NCI-H1105 treated with DMSO at 0.1 percent for 48 hours (cell line): ENCODE measurements at regions not wholly inside any gene's neighbourhood (a gene's known extent, or its start where the extent isn't known, plus 50 kb on each side); places are given as distances from the start of the nearest gene placed in this dataset.
A peak's percentile ranks its signal among the peaks of the same experiment; 100 is the strongest.

Experiments
- DNase-seq: peaks from one replicate; lab custom pipeline; 2025; lab: John Stamatoyannopoulos, UW

DNA sequence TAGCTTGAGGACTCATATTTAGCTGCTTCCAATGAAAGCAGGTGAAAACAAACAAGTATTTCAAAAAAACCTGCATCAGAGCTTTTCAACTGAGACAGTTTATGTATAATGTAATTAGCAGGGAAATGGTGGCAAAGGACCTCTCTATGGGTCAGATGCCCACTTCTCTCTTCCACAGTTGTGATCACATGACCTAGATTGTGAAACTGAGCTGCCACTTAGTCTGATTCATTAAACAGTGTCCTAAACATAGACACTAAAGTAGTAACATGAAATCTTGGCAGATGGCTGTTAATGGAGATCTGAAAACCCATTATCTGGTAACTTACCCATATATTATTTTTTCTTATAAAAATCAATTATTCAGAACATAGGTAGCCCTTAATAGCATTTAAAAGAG is 663.6 kb upstream of the RIOK2 start:
- DNase-seq, result no peak

DNA sequence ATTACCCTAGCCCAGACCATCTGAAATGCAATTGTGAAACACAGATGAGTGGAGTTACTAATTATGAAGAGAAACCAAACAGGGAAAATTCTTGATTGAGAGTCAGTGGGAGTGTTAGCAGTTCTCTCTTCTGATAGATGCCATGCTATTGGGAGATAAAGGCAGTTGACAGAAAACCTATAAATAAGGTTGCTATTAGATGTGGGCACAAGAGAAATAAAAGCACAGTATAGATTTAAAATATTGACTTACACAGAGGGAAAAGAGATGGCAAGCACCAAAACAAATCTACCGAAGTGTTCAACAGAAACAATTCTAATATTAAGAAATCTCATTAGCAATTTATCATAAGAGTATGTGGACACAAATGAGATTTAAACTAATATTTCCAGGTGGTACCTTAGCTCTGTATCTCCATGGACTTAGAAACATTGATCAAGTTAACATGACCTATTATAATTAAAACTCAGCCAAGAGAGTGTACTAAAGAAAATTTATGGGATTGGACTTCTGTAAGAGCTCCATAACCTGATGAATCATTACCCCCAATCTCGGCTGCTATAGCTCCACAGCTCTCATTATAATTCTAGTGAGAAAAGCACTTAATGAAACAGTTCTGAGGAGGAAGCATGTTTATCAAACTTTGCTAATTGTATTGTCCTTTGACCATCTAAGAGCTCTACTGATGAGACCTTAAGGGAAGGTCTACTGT is 665.0 kb upstream of the RIOK2 start:
- DNase-seq, result no peak

DNA sequence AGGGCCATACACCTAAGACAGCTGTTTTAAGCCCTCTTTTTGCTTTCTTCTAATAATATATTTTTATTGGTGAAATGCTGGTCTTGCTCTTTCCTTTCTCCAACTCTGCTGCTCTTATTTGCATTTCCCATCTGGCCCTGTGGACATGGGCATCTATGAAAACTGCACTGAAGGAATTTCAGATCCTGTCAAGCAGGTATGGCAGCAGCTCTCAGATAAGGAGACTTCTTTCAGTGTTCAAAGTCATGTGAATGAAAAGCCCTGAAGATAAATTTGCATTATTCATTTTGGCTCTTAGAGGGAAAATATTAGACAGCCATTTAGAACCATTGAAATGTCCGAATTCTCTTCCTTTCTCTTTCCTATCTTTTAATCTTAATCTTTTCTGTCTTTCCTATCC is 668.0 kb upstream of the RIOK2 start:
- no peak for DNase-seq

DNA sequence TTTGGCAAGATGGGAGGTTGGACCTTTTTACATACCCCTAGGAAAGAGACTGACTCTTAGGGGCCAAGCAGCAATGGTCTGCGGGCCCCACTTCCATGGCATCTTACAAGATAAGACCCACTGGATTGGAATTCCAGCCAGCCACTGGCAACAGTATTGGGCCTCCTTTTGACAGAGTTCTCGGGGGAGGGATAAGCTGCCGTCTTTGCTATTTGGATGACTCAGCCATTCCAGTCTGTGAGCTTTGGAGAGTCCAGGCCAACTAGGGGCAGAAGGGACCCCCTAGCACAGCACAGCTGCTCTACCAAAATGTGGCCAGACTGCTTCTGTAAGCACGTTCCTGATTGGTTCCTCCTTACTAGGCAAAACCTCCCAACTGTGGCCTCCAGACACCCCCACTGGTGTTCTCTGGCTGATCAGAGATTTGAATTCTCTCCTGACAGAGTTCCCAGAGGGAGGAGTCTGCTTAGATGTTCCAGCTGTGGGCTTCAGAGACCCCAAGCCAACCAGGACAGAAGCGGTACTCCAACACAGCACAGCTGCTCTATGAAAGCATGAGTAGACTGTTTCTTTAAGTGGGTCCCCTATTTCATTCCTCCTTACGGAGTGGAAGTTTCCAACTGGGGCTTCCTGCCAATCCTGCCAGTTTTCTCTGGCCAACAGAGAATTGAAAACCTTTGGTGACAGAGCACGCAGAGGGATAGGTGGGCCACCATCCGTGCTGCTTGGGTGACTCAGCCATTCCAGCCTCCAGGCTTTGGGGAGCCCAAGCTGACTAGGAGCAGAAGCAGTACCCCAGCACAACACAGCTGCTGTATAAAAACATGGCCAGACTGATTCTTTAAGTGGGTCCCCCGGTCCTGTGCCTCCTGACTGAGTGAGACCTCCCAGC is 672.1 kb upstream of the RIOK2 start:
- DNase-seq, result no peak

DNA sequence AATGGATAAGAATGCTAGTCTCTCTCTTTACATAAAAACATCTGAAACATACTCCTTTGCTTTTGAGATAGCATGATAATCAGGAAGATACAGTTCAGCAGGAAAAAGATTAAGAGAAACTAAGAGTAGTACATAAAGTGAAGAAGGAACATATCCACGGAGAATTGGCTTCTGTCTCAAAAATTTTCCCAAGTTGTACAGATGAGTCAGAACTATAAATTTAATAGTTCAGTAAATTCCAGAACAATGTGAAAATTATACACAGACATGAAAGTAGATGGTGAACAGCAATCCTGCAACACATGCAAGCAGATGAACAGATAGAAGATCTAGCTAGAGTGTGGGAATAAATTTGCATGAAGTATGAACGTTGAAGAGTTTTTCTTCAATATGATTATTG is 691.4 kb upstream of the RIOK2 start:
- DNase-seq, result no peak

DNA sequence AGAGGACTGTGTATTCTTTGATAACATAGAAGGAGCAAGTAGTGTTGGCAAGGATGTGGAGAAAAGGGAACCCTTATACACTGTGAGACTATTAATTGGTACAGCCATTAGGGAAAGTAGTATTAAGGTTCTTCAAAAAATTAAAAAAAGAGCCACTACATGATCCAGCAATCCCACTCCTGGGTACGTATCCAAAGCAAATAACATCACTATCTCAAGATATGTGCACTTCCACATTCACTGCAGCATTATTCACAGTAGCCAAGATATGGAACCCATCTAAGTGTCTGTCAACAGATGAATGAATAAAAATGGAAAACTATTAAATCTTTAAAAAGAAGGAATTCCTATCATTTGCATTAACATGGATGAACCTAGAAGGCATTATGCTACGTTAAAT is 693.2 kb upstream of the RIOK2 start:
- no peak for DNase-seq

DNA sequence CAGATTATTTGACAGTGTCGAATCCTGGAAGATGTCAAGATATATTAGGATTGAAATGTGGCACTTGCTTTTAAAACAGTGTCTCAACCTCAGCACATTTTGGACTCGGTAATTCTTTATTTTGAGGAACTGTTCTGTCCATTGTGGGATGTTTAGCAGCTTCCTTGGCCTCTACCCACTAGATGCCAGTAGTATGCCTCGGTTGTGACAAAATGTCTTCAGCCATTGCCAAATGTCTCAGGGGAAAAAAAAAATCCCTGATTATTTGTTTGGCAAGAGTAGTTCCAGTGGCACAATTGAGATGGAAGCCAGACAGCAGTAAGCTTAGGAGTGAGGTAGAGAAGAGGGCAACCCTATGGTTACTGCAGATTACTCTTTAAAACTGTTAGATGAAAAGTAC is 694.5 kb upstream of the RIOK2 start:
- DNase-seq, result no peak

DNA sequence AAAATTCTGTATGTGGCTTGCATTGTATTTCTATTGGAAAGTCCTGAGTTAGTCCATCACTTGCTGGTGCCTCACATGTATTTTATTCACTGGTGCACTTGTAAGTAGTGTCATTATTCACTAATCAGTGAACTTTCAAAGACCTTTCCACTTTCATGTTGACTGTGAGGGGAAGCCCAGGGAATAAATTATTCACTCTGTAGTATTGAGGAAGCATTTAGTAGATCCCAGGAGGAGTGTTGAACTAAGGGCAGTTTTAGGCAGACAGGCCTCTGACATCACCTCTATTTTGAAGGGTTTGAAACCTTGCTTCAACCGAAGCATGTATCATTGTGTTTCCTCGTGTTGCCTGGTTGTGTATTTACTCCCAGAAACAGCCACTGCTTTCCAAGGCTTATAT is 705.4 kb upstream of the RIOK2 start:
- no peak for DNase-seq

DNA sequence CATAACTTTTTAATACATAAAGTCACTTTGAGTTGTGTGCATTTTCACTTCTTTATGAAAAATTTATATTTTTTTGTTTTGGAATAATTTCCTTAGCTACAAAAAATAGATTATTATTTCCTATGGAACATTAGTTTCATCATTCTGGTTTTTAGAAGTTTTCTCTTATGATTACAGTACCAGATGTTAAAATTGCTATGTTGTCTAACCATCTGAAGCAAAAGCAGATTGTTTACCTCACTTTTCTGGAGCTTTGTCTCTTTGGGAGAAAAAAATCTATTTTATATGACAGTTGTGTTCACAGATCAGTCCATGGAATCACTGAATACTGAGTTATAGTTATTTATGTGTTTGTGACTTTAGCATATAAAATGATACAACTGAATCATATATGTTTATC is 708.9 kb upstream of the RIOK2 start:
- DNase-seq, result no peak

DNA sequence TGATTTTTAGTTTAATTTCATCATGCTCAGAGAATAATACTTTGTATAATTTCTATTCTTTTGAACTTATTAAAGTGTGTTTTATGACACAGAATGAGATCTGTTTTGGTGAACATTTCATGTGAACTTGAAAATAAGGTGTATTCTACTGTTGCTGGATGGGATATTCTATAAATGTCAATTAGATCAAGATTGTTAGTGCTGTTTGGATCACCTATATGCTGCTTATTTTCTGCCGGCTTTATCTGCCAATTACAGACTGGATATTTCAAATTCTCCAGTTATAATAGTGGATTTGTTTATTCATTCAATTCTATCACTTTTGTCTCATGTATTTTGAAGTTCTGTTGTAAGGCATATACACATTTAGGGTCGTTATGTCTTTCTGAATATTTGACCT is 720.7 kb upstream of the RIOK2 start:
- DNase-seq, result no peak

DNA sequence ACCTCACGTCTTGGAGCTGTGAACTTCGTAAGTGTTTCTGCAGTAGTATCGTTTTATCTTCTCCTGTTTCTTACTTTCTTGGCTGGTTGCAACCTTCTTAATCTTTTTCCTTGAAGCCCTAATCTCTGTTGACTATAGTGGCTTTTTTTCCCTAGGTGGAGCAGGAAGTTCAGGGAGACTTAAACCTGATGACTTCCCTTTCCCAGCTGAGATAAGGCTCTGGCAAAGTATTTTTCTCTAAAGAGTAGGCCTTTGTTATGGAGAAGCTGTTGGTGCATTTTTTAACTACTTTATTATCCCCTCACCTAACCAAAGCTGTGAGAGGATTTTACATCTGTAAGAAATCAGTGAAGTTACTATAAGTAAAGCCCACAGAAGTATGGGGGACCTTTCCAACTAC is 723.1 kb upstream of the RIOK2 start:
- no peak for DNase-seq

DNA sequence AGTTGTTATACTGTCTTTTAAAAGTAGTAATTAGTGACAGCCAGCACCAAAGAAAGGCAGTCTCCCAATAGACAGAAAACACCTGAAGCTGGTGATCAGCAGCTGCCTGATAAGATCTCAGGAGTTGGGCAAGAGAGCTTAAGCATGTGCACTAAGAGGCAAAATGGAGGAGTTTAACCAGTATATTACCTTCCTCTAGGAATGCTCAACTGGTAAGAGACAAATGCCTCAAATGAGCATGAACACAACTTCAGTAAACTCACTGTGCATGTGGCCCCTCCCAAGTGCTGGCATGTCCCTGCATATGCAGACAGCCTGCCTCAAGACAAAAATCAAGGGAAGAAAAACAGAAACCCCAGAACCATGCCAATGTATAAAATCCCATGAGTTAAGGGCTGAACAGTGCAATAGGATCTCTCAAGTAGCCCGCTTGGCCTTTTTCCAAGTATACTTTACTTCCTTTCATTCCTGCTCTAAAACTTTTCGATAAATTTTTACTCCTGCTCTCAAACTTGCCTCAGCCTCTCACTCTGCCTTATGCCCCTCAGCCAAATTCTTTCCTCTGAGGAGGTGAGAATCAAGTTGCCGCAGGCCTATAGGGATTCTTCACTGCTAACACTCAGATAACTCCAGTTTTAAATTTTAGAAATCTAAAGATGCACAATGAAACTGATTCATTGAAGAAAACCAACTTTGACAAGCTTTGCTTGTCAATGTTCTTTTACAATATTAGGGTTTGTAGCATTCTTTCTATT is 724.8 kb upstream of the RIOK2 start:
- DNase-seq, result no peak

DNA sequence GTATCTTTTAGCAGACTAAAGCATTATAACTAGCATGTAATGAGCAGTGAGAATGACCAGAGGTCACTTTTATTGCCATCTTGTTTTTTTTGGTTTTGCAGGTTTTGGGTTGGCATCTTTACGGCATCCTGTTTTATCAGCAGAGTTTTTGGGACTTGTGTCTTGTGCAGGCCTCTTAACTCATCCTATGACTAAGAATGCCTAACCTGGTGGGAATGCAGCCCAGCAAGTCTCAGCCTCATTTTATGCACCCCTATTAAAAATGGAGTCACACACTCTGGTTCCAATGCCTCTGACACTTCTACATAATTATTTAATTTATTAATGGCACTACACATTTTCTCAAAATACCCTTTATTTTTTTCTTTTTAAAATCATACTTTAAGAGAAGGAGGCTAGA is 726.5 kb upstream of the RIOK2 start:
- no peak for DNase-seq

DNA sequence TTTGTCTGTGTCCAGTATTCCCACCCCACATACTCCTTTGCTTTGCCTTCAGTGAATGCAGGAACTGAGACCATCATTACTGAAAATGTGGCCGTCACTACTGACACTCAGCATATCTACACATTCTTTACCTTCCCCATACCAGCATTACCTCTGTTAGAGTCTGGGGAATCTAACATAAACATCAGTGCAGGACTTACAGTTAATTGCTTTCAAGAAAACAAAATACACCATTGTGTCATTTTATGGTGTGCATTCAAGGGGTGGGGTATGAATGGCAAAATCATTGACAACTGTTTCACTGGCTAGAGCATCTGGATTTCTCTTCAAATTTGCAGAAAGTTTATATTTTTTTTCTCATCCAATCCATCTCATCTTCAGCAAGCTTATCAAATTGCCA is 731.4 kb upstream of the RIOK2 start:
- DNase-seq, result no peak

DNA sequence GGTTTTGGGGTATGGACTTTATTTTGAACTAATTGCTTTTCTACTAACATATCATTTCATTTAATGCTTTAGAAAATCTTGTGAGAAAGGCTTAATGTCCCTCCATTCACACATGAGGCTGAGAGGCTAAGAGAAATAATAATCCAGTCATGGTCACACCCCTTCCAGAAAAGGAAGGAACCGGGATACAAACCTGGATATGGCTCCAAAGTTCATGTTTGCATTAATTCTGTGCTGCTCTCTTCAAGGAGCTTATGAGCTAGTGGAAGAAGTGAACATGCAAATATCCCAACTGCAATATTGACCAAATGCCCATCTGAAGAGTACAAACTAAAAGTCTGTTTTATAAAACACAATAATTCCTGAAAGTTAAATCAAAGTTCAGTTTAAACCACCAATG is 732.1 kb upstream of the RIOK2 start:
- DNase-seq, result no peak

DNA sequence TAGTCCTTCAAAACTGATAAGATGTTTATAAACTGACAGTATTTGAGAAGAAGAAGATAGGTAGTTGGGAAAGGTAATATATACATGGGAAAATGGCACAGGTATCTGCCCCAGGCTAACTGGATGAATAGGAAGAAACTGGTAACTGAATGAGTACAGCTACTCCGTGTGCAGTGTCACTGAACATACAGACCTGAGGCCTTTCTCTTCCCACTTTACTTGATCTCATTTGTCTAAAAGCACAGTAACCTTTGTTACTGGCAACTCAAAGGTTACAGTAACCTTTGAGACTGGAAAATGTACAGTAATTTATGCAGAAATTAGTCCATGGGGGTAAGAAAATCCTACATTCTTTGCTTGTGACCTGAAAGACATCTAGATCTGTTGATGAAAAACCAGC is 735.0 kb upstream of the RIOK2 start:
- DNase-seq, result no peak

DNA sequence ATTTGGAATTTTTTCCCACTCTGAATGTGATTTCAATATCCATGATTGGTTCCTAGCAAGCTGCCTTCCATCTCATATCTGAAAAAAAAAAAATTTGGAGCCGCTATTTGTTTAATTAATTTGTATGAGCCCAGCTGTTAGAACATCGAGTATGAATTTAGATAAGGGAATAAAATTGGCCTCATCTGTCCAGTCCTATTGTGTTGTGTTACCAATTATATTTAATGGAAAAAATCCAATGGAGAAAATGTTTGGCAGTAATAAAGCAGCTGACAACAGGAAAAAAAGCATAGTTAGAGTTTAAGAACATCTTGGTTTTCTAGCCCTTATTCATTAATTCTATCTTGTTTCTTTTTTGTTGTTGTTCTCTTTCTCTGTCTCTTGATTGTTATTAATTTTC is 735.6 kb upstream of the RIOK2 start:
- peak; percentile 1 for DNase-seq

DNA sequence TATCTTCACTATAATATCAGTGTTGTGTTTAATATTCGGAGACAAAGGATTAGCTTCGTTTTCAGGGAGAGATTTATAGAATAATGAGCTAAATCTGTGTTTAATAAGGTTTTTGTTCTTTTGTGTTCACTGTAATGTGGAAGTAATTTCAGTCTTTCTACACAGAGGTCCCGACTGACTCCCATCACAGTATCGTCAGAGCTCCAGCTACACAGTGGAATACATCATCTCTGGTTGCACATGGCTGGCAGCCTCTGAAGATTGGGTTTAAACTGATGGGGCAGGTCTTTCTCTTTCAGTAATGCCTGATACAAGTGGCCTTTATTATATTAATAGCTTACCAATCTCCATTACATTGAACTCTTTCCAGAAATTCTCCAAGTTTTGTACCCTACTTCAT is 736.7 kb upstream of the RIOK2 start:
- DNase-seq, result no peak

DNA sequence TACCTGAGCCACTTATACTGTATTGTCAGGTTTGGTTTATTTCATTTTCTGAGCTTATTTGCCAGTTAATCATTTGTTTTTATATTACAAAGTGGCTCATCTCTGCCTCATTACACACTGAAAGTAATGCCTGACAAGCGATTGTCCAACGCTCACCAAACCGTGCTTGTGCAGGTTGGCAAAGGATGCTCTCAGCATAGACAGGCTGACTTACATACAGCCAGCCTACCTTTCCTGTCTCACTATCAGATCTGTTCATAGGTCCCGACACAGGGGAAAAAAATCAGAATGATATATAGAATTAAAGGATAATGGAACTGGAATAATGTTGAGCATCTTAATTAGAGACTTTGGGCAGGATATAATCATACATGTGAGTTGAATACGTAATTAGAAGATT is 739.7 kb upstream of the RIOK2 start:
- no peak for DNase-seq

DNA sequence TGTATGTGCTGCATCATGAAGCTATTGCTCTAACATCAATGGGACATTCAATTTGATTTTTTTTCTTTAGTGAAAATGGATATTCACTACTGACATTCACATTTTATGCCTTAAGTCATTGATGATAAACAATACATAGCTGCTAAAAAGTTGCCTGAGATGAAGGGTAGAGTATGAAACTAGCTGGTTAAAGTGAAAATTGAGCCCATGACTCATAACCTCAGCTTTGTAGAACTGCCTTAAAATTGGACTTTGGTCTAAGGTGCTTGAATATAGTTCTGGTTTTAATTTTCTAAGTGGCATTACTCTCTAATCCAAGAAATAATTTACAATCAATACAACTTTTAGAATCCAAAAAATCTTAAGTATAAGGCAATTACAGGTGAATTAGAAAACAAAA is 740.4 kb upstream of the RIOK2 start:
- no peak for DNase-seq

DNA sequence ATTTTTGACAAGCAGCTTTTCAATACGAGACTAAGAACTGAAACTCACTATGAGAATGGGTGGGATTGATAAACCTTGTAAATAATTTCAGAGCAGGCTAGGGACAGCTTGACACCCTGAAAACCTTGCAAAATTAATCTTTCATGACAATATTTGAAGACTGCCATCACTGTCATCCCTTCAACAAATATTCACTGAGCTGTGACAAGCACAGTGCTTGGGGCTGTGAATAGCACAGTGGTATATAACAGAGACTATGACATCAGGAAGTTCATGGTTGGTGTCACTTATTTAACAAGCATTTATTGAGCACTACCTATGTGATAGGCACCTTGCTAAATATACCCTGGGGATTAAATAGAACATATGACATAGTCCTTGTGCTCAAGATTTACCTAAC is 741.0 kb upstream of the RIOK2 start:
- DNase-seq, result no peak

DNA sequence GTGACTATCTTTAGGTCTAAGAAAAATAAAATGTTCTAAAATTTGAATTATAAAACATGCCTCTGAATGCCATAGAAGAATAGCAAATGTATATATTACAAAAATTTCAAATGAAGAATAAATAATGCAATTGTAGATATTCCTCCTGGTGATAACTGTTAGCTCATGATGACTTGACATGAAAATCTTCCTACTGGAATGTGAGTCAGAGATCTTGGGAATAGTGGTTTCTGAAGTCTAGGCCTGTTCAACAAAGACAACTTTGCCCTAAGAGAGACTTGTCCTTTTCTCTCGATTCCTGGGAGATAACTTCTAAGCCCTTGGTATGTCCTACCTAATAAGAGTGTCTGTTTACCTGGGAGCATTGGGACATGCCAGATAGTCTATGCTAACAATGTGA is 746.3 kb upstream of the RIOK2 start:
- DNase-seq, result no peak

DNA sequence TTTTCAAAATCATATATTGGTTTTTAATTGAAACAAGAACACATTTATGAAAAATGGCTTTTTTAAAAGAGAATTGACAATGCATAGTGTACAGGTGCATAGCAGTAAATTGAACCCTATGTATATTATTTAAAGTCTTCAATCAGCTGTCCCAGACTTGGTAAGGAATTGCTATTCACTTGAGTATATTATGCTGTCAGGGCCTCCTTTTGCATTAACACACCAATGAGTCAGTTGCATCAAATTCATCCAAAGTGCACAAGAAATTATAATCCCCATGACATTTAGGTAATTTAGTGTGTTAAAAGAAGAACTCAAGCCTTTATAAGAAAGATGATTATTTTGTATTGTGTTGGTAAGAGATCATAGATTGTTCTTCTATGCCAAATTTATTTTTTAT is 748.8 kb upstream of the RIOK2 start:
- DNase-seq, result no peak
